H9 (cell line): ENCODE measurements at regions not wholly inside any gene's neighbourhood (a gene's known extent, or its start where the extent isn't known, plus 50 kb on each side); places are given as distances from the start of the nearest gene placed in this dataset.

Source experiments
- DNase-seq: peaks from one replicate; pipeline ENCODE4 v3.0.0-alpha.2; 2017
- H2AFZ ChIP-seq: one replicate; pipeline ENCODE4 v1.6.1; 2013; ENCODE audit warnings: mild to moderate bottlenecking, low read length, control low read depth, moderate library complexity
- H2AK5ac ChIP-seq: 2 replicates; pipeline ENCODE4 v1.6.1; 2013; ENCODE audit warnings: low read length, control low read depth, mixed read lengths; ENCODE audit not compliant: insufficient read length
- H2BK120ac ChIP-seq: one replicate; pipeline ENCODE4 v1.6.1; 2013; ENCODE audit warnings: low read depth, mild to moderate bottlenecking, low read length, control low read depth, inconsistent platforms; ENCODE audit not compliant: poor library complexity, severe bottlenecking
- H2BK12ac ChIP-seq: 2 replicates; pipeline ENCODE4 v1.6.1; 2013; ENCODE audit warnings: low read length, control low read depth, mixed read lengths, low read depth; ENCODE audit not compliant: insufficient read length
- H2BK15ac ChIP-seq: 2 replicates; pipeline ENCODE4 v1.6.1; 2013; ENCODE audit warnings: low read depth, low read length, control low read depth
- H2BK20ac ChIP-seq: one replicate; pipeline ENCODE4 v1.6.1; 2013; ENCODE audit warnings: low read depth, mild to moderate bottlenecking, low read length, control low read depth, inconsistent platforms; ENCODE audit not compliant: poor library complexity, severe bottlenecking
- H2BK5ac ChIP-seq: 2 replicates; pipeline ENCODE4 v1.6.1; 2013; ENCODE audit warnings: low read length, control low read depth, mixed read lengths; ENCODE audit not compliant: insufficient read length
- H3K14ac ChIP-seq: 2 replicates; pipeline ENCODE4 v1.6.1; 2013; ENCODE audit warnings: low read length, control low read depth; ENCODE audit not compliant: insufficient read depth
- H3K18ac ChIP-seq: 2 replicates; pipeline ENCODE4 v1.6.1; 2013; ENCODE audit warnings: low read depth, mild to moderate bottlenecking, mixed read lengths, low read length, control low read depth; ENCODE audit not compliant: insufficient read length
- H3K23ac ChIP-seq: 2 replicates; pipeline ENCODE4 v1.6.1; 2013; ENCODE audit warnings: low read length, control low read depth, mixed read lengths, low read depth; ENCODE audit not compliant: insufficient read length
- H3K23me2 ChIP-seq: 2 replicates; pipeline ENCODE4 v1.6.1; 2013; ENCODE audit warnings: low read depth, mild to moderate bottlenecking, mixed read lengths, low read length, control low read depth; ENCODE audit not compliant: insufficient read length, poor library complexity, severe bottlenecking
- H3K27ac ChIP-seq: 2 replicates; pipeline ENCODE4 v1.5.1; 2013; ENCODE audit warnings: low read length, control low read depth, mixed read lengths, low read depth; ENCODE audit not compliant: insufficient read length
- H3K27me3 ChIP-seq: 2 replicates; pipeline ENCODE4 v1.6.1; 2013; ENCODE audit warnings: low read length, control low read depth, inconsistent platforms; ENCODE audit not compliant: insufficient read depth
- H3K4ac ChIP-seq: 2 replicates; pipeline ENCODE4 v1.6.1; 2013; ENCODE audit warnings: low read depth, mild to moderate bottlenecking, control low read depth, inconsistent platforms, low read length, moderate library complexity
- H3K4me1 ChIP-seq: 2 replicates; pipeline ENCODE4 v1.6.1; 2013; ENCODE audit warnings: low read length, control low read depth, inconsistent platforms; ENCODE audit not compliant: insufficient read depth
- H3K4me2 ChIP-seq: 2 replicates; pipeline ENCODE4 v1.6.1; 2013; ENCODE audit warnings: low read length, control low read depth, mixed read lengths; ENCODE audit not compliant: insufficient read length, insufficient read depth
- H3K56ac ChIP-seq: 2 replicates; pipeline ENCODE4 v1.6.1; 2013; ENCODE audit warnings: low read depth, mild to moderate bottlenecking, mixed read lengths, low read length, control low read depth; ENCODE audit not compliant: insufficient read length
- H3K79me1 ChIP-seq: 2 replicates; pipeline ENCODE4 v1.6.1; 2013; ENCODE audit warnings: low read depth, mild to moderate bottlenecking, moderate library complexity, low read length, control low read depth, inconsistent platforms; ENCODE audit not compliant: insufficient read depth, poor library complexity, severe bottlenecking
- H3K79me2 ChIP-seq: 2 replicates; pipeline ENCODE4 v1.6.1; 2013; ENCODE audit warnings: low read length, control low read depth, inconsistent platforms; ENCODE audit not compliant: insufficient read depth
- H3K9ac ChIP-seq: 2 replicates; pipeline ENCODE4 v1.6.1; 2013; ENCODE audit warnings: low read length, control low read depth, mixed read lengths; ENCODE audit not compliant: insufficient read length; ENCODE audit errors: extremely low read depth
- H3K9me3 ChIP-seq: one replicate; pipeline ENCODE4 v1.6.1; 2013; ENCODE audit warnings: low read depth, low read length, inconsistent platforms; ENCODE audit not compliant: control insufficient read depth
- H3T11ph ChIP-seq: one replicate; pipeline ENCODE4 v1.6.1; 2013; ENCODE audit warnings: mild to moderate bottlenecking, low read length, control low read depth, inconsistent platforms
- H4K20me1 ChIP-seq: one replicate; pipeline ENCODE4 v1.6.1; 2013; ENCODE audit not compliant: control insufficient read depth, insufficient read length, insufficient read depth
- H4K5ac ChIP-seq: 2 replicates; pipeline ENCODE4 v1.6.1; 2013; ENCODE audit warnings: low read depth, mild to moderate bottlenecking, mixed read lengths, low read length, control low read depth; ENCODE audit not compliant: insufficient read length
- H4K8ac ChIP-seq: replicated peaks from 2 replicates; pipeline ENCODE4 v1.6.1; 2013; ENCODE audit warnings: low read length, control low read depth, mixed read lengths, low read depth; ENCODE audit not compliant: insufficient read length
- H4K91ac ChIP-seq: 2 replicates; pipeline ENCODE4 v1.6.1; 2013; ENCODE audit warnings: low read depth, mild to moderate bottlenecking, moderate library complexity, mixed read lengths, low read length, control low read depth; ENCODE audit not compliant: insufficient read length
- H3K27ac Mint-ChIP-seq, 3 experiments: 2 replicates in 2 of 3; 3 replicates in 1 of 3; pipeline ENCODE4 v1.8.0; 2020 to 2021; ENCODE audit warnings: mixed read lengths in 3 of 3, mild to moderate bottlenecking in 1 of 3, moderate library complexity in 1 of 3
- H3K27me3 Mint-ChIP-seq: 2 replicates; pipeline ENCODE4 v1.8.0; 2021; ENCODE audit warnings: low read depth, mild to moderate bottlenecking, moderate library complexity, mixed read lengths
- H3K36me3 Mint-ChIP-seq, 3 experiments: 2 replicates in 2 of 3; 3 replicates in 1 of 3; pipeline ENCODE4 v1.8.0; 2020 to 2021; ENCODE audit warnings: low read depth in 3 of 3, mixed read lengths in 3 of 3; ENCODE audit not compliant: insufficient read depth in 1 of 3
- H3K4me1 Mint-ChIP-seq, 2 experiments: 2 replicates each; pipeline ENCODE4 v1.8.0; 2020; ENCODE audit warnings: mixed read lengths in 2 of 2
- H3K4me3 Mint-ChIP-seq, 2 experiments: 2 replicates in 1 of 2; 3 replicates in 1 of 2; pipeline ENCODE4 v1.8.0; 2020 to 2021; ENCODE audit warnings: mild to moderate bottlenecking in 2 of 2, mixed read lengths in 2 of 2, moderate library complexity in 1 of 2
- H3K9me3 Mint-ChIP-seq, 2 experiments: 2 replicates in 1 of 2; 3 replicates in 1 of 2; pipeline ENCODE4 v1.8.0; 2020; ENCODE audit warnings: mild to moderate bottlenecking in 2 of 2, mixed read lengths in 2 of 2, moderate library complexity in 1 of 2
- CTCF ChIP-seq: fragments of 200-600 bp; sonication (generic); conservative IDR thresholded peaks from 3 replicates; pipeline ENCODE4 v1.8.0; 2021; ENCODE audit warnings: antibody characterized with exemption, mild to moderate bottlenecking
- WGBS: extraction: QIAGEN DNeasy Blood & Tissue Kit; methylation state at CpG from one replicate; pipeline ENCODE4 v1.1.7; 2013; ENCODE audit warnings: missing lambda C conversion rate, low lambda C conversion rate, mixed read lengths; ENCODE audit not compliant: insufficient read length; ENCODE audit errors: extremely low coverage; 5-methylcytosine and 5-hydroxymethylcytosine counted together

GRCh38 chr2:125696560-125696959, 959.4 kb upstream of the GYPC start:
- H3K23ac ChIP-seq = no peak overlapping the region
- no peak overlapping the region for H2BK120ac ChIP-seq
- no peak overlapping the region for H4K8ac ChIP-seq
- no peak overlapping the region for H2BK20ac ChIP-seq
- no peak for DNase-seq
- H2AFZ ChIP-seq = no peak overlapping the region
- H3K27me3 ChIP-seq = no peaks in the 10 kb centered on the region
- H4K5ac ChIP-seq = no peak overlapping the region
- H3K4me2 ChIP-seq = no peak overlapping the region
- no peak for TF ChIP-seq CTCF
- no peak overlapping the region for H3K27ac ChIP-seq
- no peak overlapping the region for H2BK12ac ChIP-seq
- Mint-ChIP-seq H3K36me3 (no peaks in the 10 kb centered on the region), H3K4me1 (peaks cover 0 to 5% of the 10 kb centered on the region in 2 experiments; a peak in 1 of 4 replicates), H3K27ac (no peak overlapping the region; a peak in 1 of 7 replicates), H3K4me3 (no peak overlapping the region), H3K27me3 (peaks cover 2% of the 10 kb centered on the region; the same call in 1 of the 2 replicates), H3K9me3 (no peaks in the 10 kb centered on the region)
- no peaks in the 10 kb centered on the region for H4K20me1 ChIP-seq
- no peaks in the 10 kb centered on the region for H3K79me2 ChIP-seq
- H3K4me1 ChIP-seq = no peaks in the 10 kb centered on the region
- no peak overlapping the region for H3K14ac ChIP-seq
- H3K56ac ChIP-seq = no peak overlapping the region
- no peaks in the 10 kb centered on the region for H3K79me1 ChIP-seq
- no peak overlapping the region for H3K9ac ChIP-seq
- no peak overlapping the region for H2BK15ac ChIP-seq
- H3K4ac ChIP-seq = no peak overlapping the region
- H2BK5ac ChIP-seq = no peak overlapping the region
- H3T11ph ChIP-seq = no peak overlapping the region
- no peaks in the 10 kb centered on the region for H3K23me2 ChIP-seq
- H3K18ac ChIP-seq = no peak overlapping the region
- no peak overlapping the region for H4K91ac ChIP-seq
- no peaks in the 10 kb centered on the region for H3K9me3 ChIP-seq
- no peak overlapping the region for H2AK5ac ChIP-seq
- no CpG with 5 or more reads among the region's 2 CpGs for WGBS
